HFFc6 (cell line): ENCODE measurements at regions not wholly inside any gene's neighbourhood (a gene's known extent, or its start where the extent isn't known, plus 50 kb on each side); places are given as distances from the start of the nearest gene placed in this dataset.
"Not testable (repeated sequence)": the region's sequence is repeated elsewhere in the genome, so short reads cannot be mapped to it uniquely, and the experiment has no call there.

ENCODE experiments used
- DNase-seq: peaks from one replicate; pipeline ENCODE4 v3.0.0-alpha.2; 2018
- H3K27ac Mint-ChIP-seq: 2 replicates; pipeline ENCODE4 v1.8.0; 2020; ENCODE audit warnings: mild to moderate bottlenecking, mixed read lengths
- H3K27me3 Mint-ChIP-seq: 2 replicates; pipeline ENCODE4 v1.8.0; 2021; ENCODE audit warnings: mild to moderate bottlenecking, moderate library complexity, mixed read lengths; ENCODE audit not compliant: insufficient read depth
- H3K36me3 Mint-ChIP-seq: 2 replicates; pipeline ENCODE4 v1.8.0; 2021; ENCODE audit warnings: low read depth, mixed read lengths
- H3K4me1 Mint-ChIP-seq: 2 replicates; pipeline ENCODE4 v1.8.0; 2020; ENCODE audit warnings: low read depth, mixed read lengths
- H3K4me3 Mint-ChIP-seq: 2 replicates; pipeline ENCODE4 v1.8.0; 2020; ENCODE audit warnings: mild to moderate bottlenecking, moderate library complexity, mixed read lengths
- H3K9me3 Mint-ChIP-seq: 2 replicates; pipeline ENCODE4 v1.8.0; 2020; ENCODE audit warnings: mild to moderate bottlenecking, mixed read lengths
- CTCF ChIP-seq: fragments of 200-600 bp; sonication (generic); IDR thresholded peaks from 2 replicates; pipeline ENCODE4 v1.5.0; 2021; ENCODE audit warnings: antibody characterized with exemption, mild to moderate bottlenecking

- H3K36me3 Mint-ChIP-seq, result no peaks in the 10 kb centered on the region
- H3K27ac Mint-ChIP-seq, result no peak overlapping the region
- H3K9me3 Mint-ChIP-seq, result peaks cover 8% of the 10 kb centered on the region
- no peak for TF ChIP-seq CTCF
- no peak overlapping the region for H3K4me3 Mint-ChIP-seq
- H3K27me3 Mint-ChIP-seq, result no peaks in the 10 kb centered on the region; the same call in 1 of the 2 replicates
- DNase-seq, result no peak
- no peaks in the 10 kb centered on the region for H3K4me1 Mint-ChIP-seq
These were observed 186.0 kb downstream of the HHIP start for GRCh38 chr4:144831971-144832370.

GRCh38 chr4:144845411-144845810 is 199.5 kb downstream of the HHIP start:
- Mint-ChIP-seq H3K27me3 (no peaks in the 10 kb centered on the region), H3K27ac (no peak overlapping the region), H3K4me1 (no peaks in the 10 kb centered on the region), H3K36me3 (no peaks in the 10 kb centered on the region), H3K9me3 (peaks cover 17% of the 10 kb centered on the region), H3K4me3 (no peak overlapping the region)
- no peak for DNase-seq
- no peak for TF ChIP-seq CTCF

DNA sequence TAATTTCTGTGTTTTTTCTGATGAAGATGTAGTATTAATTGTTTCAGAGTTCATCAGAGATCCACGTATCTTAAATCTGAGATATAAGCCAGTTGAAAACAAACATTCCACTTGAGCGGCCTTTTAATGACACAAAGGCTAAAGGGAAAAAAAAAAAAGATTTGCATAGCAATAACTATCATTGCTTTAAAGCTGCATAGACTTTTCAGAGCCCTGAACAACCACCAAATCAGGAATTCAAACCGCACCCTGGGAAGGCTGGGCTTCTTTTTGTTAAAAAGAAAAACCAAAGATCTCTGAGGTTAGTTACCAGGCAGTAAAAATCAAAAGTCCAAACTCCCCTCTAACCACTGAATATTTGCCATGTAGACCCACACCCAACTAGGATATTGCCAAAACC is 206.0 kb downstream of the HHIP start:
- no peaks in the 10 kb centered on the region; the same call in 1 of the 2 replicates for H3K27me3 Mint-ChIP-seq
- no peaks in the 10 kb centered on the region for H3K4me1 Mint-ChIP-seq
- no peak overlapping the region for H3K27ac Mint-ChIP-seq
- DNase-seq, result no peak
- H3K9me3 Mint-ChIP-seq, result peaks cover 3% of the 10 kb centered on the region
- H3K36me3 Mint-ChIP-seq, result no peaks in the 10 kb centered on the region
- H3K4me3 Mint-ChIP-seq, result no peak overlapping the region
- TF ChIP-seq CTCF, result no peak

DNA sequence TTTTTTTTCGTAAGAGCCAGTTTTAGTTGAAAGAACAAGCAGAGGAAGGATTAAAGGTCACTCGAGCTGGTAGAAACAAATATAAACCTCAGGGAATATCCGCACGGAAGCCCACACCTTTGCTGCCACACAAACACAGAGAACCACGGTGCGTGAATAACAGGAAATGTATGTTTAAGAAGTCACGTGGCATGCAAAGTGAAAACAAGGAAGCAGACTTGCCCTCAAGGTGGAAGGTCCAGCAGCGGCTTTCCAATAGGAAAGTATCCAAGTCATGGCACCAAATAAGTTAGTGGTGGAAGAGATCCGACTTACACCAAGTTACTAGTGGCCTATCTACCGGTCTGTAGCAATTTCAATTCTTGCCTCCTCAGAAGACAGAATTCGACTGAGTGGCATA is 215.5 kb downstream of the HHIP start:
- H3K9me3 Mint-ChIP-seq, result peaks cover 12% of the 10 kb centered on the region
- no peak overlapping the region for H3K27ac Mint-ChIP-seq
- 0 out of 2 replicates have a peak, but pooled peaks cover 2% of the 10 kb centered on the region for H3K27me3 Mint-ChIP-seq
- DNase-seq, result no peak
- H3K4me3 Mint-ChIP-seq, result no peak overlapping the region
- H3K4me1 Mint-ChIP-seq, result no peaks in the 10 kb centered on the region
- no peak for TF ChIP-seq CTCF
- no peaks in the 10 kb centered on the region for H3K36me3 Mint-ChIP-seq

- H3K27ac Mint-ChIP-seq, result no peak overlapping the region
- no peak overlapping the region for H3K4me3 Mint-ChIP-seq
- DNase-seq, result no peak
- peaks cover 19% of the 10 kb centered on the region for H3K9me3 Mint-ChIP-seq
- H3K36me3 Mint-ChIP-seq, result 0 out of 2 replicates have a peak, but pooled peaks cover under 1% of the 10 kb centered on the region
- 0 out of 2 replicates have a peak, but pooled peaks cover 2% of the 10 kb centered on the region for H3K27me3 Mint-ChIP-seq
- H3K4me1 Mint-ChIP-seq, result no peaks in the 10 kb centered on the region
- TF ChIP-seq CTCF, result no peak
These were observed 216.3 kb downstream of the HHIP start for GRCh38 chr4:144862210-144862609.

- H3K36me3 Mint-ChIP-seq, H3K27ac Mint-ChIP-seq, H3K4me3 Mint-ChIP-seq, H3K4me1 Mint-ChIP-seq, DNase-seq, H3K27me3 Mint-ChIP-seq: not testable (repeated sequence)
- H3K9me3 Mint-ChIP-seq, result peaks cover 22% of the 10 kb centered on the region
These were observed 218.9 kb downstream of the HHIP start for GRCh38 chr4:144864891-144865290.
